ENCODE measurements at regions not wholly inside any gene's neighbourhood (a gene's known extent, or its start where the extent isn't known, plus 50 kb on each side); places are given as distances from the start of the nearest gene placed in this dataset.

GRCh38 chr17:13962716-13963240 lies 106.5 kb upstream of the COX10 start:
- no peaks in the 10 kb centered on the region for H3K9me3 Mint-ChIP-seq (ENCODE audit: unreplicated experiment)
- no peaks in the 10 kb centered on the region for H3K36me3 Mint-ChIP-seq (ENCODE audit: insufficient read depth, unreplicated experiment)
- TF ChIP-seq CTCF (IDR thresholded peaks at IDR 0.05; ENCODE audit: unreplicated experiment): no peak
- CTCF ChIA-PET: no interaction called here
- H3K27me3 Mint-ChIP-seq (ENCODE audit: insufficient read depth, unreplicated experiment): no peaks in the 10 kb centered on the region
- no TSS peak for BruUV-seq (replicated peaks)
- H3K27ac Mint-ChIP-seq (ENCODE audit: low read depth, unreplicated experiment): no peak overlapping the region
- POLR2A ChIA-PET: no interaction called here
- H3K4me3 Mint-ChIP-seq (ENCODE audit: unreplicated experiment): no peak overlapping the region
- DNase-seq (ENCODE audit: unreplicated experiment): no peak
- H3K4me1 Mint-ChIP-seq (ENCODE audit: insufficient read depth, unreplicated experiment): peaks cover 6% of the 10 kb centered on the region
- intact Hi-C loops (cut with micrococcal nuclease): no loop called here

DNA sequence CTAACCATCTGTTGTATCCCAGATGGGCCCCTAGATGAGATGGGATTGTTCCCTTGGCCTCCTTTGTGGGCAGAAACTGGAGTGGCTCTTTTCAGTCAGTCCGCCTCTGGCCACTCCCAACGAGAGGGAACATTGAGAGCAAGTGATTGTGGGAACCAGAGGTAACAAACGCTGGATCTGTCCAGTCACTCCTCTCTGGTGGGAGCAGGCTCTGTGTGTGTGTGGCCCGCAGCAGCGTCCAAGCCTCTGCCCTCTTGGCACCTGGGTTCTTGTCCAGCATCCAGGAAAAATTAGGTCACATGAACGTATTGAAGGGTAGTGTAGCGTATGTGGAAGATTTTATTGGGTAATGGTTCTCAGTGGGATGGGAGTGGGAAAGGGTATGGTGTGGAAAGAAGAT lies 101.9 kb upstream of the COX10 start:
- Mint-ChIP-seq H3K4me1 (ENCODE audit: insufficient read depth, unreplicated experiment) (no peaks in the 10 kb centered on the region), H3K4me3 (ENCODE audit: unreplicated experiment) (no peak overlapping the region), H3K27ac (ENCODE audit: low read depth, unreplicated experiment) (no peak overlapping the region), H3K9me3 (ENCODE audit: unreplicated experiment) (no peaks in the 10 kb centered on the region), H3K27me3 (ENCODE audit: insufficient read depth, unreplicated experiment) (no peaks in the 10 kb centered on the region), H3K36me3 (ENCODE audit: insufficient read depth, unreplicated experiment) (no peaks in the 10 kb centered on the region)
- intact Hi-C loops (cut with micrococcal nuclease): no loop called here
- POLR2A ChIA-PET: no interaction called here
- no peak for DNase-seq (ENCODE audit: unreplicated experiment)
- CTCF ChIA-PET: no interaction called here
- no TSS peak for BruUV-seq (replicated peaks)
- TF ChIP-seq CTCF (IDR thresholded peaks at IDR 0.05; ENCODE audit: unreplicated experiment): no peak

DNA sequence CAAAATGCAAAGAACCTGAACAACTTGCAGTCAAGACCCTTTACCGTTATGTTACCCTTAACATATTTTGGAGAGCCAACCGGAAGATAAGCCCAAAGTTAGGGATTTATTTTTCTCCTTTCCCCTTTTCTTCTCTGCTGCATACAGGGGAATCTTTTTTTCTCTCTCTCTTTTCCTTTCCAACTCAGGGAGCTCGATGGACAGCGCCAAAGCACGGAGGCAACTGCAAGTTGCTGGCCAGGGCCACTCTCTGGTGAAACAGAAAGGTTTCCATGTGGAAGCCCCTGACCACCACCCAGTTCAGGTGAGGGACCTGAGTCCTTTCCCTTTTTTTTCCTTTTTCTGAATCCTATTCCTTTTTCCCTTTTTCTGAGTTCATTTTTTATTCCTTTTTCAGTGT lies 98.8 kb upstream of the COX10 start:
- TF ChIP-seq CTCF (IDR thresholded peaks at IDR 0.05; ENCODE audit: unreplicated experiment): no peak
- Mint-ChIP-seq H3K36me3 (ENCODE audit: insufficient read depth, unreplicated experiment) (no peaks in the 10 kb centered on the region), H3K9me3 (ENCODE audit: unreplicated experiment) (no peaks in the 10 kb centered on the region), H3K27ac (ENCODE audit: low read depth, unreplicated experiment) (no peak overlapping the region), H3K27me3 (ENCODE audit: insufficient read depth, unreplicated experiment) (no peaks in the 10 kb centered on the region), H3K4me3 (ENCODE audit: unreplicated experiment) (no peak overlapping the region), H3K4me1 (ENCODE audit: insufficient read depth, unreplicated experiment) (no peaks in the 10 kb centered on the region)
- CTCF ChIA-PET: no interaction called here
- no TSS peak for BruUV-seq (replicated peaks)
- intact Hi-C loops (cut with micrococcal nuclease): no loop called here
- no peak for DNase-seq (ENCODE audit: unreplicated experiment)
- POLR2A ChIA-PET: no interaction called here

DNA sequence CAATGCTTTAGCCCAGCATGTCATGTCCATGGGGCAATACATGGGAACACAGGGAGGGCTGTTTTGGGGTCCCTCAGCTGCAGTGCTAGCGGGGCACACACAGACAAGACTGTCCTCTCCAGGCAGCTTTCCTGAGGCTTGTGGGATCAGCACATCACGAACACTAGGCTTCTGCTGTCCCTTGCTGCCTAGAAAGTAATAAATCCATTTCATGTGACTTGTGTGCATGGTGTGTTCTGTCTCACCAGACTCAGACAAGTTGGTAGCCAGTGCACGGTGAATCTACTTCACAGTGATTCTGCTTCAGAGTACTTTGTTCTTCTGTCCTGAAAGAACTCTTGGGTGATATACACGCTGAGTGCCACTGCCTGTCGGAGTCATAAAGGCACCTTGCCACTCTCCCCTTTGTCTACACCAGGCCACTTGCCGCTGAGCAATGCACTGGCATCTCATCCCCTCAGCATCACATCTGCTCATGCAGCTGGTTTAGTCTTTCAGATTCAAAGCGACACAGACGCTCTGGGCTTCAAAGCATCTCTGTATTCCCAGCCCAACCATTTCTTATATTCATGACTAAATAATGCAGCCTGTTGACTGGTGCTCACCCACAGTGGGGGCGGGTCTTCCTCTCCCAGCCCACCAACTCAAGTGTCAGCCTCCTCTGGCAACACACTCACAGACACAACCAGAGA lies 95.2 kb upstream of the COX10 start:
- CTCF ChIA-PET: interaction anchor here (1.0 kb wide), 1 partner anchor 11 kb away, joined by 6 read pairs; no protein-coding TSS in a partner anchor
- Mint-ChIP-seq H3K4me3 (ENCODE audit: unreplicated experiment) (no peak overlapping the region), H3K9me3 (ENCODE audit: unreplicated experiment) (peaks cover 3% of the 10 kb centered on the region), H3K27ac (ENCODE audit: low read depth, unreplicated experiment) (no peak overlapping the region), H3K27me3 (ENCODE audit: insufficient read depth, unreplicated experiment) (no peaks in the 10 kb centered on the region), H3K4me1 (ENCODE audit: insufficient read depth, unreplicated experiment) (no peaks in the 10 kb centered on the region), H3K36me3 (ENCODE audit: insufficient read depth, unreplicated experiment) (no peaks in the 10 kb centered on the region)
- DNase-seq (ENCODE audit: unreplicated experiment): no peak
- TF ChIP-seq CTCF (IDR thresholded peaks at IDR 0.05; ENCODE audit: unreplicated experiment): no peak
- POLR2A ChIA-PET: interaction anchor here (0.6 kb wide), 1 partner anchor 650 kb away, joined by 3 read pairs; no protein-coding TSS in a partner anchor
- intact Hi-C loops (cut with micrococcal nuclease): no loop called here
- no TSS peak for BruUV-seq (replicated peaks)

All from MCF 10A (cell line).